Fibroblast of pulmonary artery (primary cell): ENCODE measurements at regions not wholly inside any gene's neighbourhood (a gene's known extent, or its start where the extent isn't known, plus 50 kb on each side); places are given as distances from the start of the nearest gene placed in this dataset.
A peak's percentile ranks its signal among the peaks of the same experiment; 100 is the strongest.
"Not testable (repeated sequence)": the region's sequence is repeated elsewhere in the genome, so short reads cannot be mapped to it uniquely, and the experiment has no call there.

ENCODE experiments used
- DNase-seq: peaks from one replicate; pipeline ENCODE4 v3.0.0-alpha.2; 2010; ENCODE audit warnings: low read depth
- H3K4me3 ChIP-seq: replicated peaks from 2 replicates; pipeline ENCODE4 v1.5.1; 2011; ENCODE audit warnings: low read depth, mild to moderate bottlenecking, control low read depth, low read length, moderate library complexity
- TF ChIP-seq, protein P1 (sequence below): IDR thresholded peaks from 2 replicates; pipeline ENCODE4 v1.5.1; 2011; ENCODE audit warnings: mild to moderate bottlenecking, control low read depth, low read length, inconsistent platforms; ENCODE audit errors: missing control alignments

DNA sequence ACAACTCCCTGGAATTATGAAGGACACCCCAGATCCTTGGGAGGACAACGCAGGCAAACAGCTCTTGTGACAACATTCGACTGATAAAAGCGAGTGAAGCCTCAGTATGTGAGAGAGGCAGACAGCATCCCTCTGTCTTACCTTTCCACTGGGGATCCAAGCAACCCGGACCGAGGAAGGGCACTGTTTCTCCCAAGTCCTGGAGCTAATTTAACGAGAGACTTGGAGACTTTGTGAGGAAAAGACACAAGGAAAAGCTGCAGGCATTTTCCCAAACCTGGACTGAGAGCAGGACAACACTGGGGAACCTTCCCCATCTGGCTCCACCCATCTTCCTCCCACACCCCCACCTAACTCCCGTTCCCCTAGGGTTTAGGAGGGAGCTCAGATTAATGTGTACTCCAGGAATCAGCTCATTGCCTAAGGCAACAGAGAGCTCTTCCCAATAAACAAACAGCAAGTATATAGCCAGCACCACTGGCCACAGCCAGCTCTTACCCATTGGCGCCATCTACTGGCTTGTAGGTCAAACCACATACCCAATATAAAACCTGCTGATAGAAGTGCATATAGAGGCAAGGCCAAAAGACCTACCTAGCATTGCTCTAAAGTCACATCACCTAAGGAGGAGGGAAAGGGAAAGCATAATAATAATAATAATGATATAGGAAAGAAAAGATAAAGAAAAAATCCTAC, 76.7 kb upstream of the NEK3 start:
- TF ChIP-seq, protein P1, sequence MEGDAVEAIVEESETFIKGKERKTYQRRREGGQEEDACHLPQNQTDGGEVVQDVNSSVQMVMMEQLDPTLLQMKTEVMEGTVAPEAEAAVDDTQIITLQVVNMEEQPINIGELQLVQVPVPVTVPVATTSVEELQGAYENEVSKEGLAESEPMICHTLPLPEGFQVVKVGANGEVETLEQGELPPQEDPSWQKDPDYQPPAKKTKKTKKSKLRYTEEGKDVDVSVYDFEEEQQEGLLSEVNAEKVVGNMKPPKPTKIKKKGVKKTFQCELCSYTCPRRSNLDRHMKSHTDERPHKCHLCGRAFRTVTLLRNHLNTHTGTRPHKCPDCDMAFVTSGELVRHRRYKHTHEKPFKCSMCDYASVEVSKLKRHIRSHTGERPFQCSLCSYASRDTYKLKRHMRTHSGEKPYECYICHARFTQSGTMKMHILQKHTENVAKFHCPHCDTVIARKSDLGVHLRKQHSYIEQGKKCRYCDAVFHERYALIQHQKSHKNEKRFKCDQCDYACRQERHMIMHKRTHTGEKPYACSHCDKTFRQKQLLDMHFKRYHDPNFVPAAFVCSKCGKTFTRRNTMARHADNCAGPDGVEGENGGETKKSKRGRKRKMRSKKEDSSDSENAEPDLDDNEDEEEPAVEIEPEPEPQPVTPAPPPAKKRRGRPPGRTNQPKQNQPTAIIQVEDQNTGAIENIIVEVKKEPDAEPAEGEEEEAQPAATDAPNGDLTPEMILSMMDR, result peak; percentile 42
- H3K4me3 ChIP-seq, result not testable (repeated sequence)
- DNase-seq, result peak; percentile 74

DNA sequence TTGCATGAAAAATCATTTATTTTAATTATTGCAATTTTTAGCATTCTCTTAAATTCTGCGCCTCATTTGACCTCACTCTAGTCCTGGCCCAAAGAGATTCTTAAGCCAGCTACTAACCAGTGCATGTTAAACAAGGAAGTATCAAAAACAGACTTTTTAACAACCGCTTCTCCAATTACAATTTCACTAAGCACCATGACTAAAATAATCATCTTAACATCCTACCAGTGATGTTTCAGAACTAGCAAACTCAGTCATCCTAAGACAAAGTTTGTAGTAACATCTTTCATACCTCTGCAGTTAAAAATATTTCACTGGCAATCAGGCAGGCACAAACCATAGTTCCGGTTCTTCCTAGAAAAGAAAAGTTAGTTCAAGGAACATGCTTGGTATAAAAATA, 75.5 kb upstream of the NEK3 start:
- not testable (repeated sequence) for H3K4me3 ChIP-seq, DNase-seq

DNA sequence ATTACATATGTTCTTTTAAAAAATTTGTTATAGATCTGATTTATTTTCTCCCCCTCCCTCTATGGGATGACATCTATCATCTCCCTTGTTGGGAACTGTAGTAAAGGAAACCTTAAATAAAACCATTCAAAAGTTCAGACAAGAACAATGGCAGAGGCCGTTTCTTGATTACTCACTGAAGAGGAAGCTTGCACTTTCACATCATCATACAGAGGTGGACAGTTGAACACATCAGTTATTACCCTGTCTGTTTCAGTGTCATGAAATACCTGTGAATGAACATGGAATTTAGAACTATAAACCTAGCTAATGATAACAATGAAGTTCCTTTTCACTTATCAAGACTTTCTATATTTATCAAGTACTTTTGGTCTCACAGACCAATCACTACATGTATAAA, 63.7 kb upstream of the NEK3 start:
- DNase-seq, H3K4me3 ChIP-seq: not testable (repeated sequence)

DNA sequence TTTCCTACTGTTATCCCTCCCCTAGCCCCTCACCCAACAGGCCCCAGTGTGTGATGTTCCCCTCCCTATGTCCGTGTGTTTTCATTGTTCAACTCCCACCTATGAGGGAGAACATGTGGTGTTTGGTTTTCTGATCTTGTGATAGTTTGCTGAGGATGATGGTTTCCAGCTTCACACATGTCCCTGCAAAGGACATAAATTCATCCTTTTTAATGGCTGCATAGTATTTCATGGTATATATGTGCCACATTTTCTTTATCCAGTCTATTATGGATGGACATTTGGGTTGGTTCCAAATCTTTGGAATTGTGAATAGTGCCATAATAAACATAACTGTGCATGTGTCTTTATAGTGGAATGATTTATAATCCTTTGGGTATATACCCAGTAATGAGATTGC, 54.5 kb upstream of the NEK3 start:
- not testable (repeated sequence) for DNase-seq, H3K4me3 ChIP-seq

DNA sequence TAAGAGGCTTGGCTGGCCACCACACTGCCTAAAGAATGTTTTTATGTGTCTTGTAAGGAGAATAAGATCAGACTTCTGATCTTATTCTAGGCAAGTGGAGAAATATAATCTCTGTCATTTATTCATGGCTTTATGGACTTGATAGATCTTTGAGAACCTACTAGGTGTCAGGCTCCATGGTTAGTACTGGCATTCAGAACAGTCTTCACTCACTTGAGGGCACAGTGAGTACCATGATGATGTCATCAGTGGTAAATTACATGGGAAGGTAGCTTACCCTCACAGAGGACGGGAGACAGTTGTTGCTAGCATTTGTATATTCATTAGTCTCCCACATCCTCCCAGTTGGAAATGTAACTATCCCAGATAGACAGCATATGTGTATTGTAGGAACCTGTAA, 53.5 kb upstream of the NEK3 start:
- not testable (repeated sequence) for DNase-seq, H3K4me3 ChIP-seq

DNA sequence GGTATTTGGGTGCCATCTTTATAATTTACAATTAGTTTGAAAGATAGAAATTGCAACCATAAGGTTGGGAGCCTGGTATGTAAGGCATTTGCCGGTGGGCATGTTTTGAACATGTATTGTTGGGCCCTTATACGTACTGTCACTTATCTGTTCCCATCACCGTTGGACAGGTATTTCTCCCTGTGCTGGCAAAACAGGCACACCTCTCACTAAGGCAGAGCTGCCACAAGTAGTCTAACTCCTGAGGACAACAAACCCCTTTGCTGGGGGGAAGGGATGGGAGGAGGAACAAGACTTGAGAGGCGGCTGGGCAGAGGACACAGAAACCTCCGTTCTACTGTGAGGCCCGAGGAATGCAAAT, 52.0 kb upstream of the NEK3 start:
- DNase-seq, H3K4me3 ChIP-seq: not testable (repeated sequence)

DNA sequence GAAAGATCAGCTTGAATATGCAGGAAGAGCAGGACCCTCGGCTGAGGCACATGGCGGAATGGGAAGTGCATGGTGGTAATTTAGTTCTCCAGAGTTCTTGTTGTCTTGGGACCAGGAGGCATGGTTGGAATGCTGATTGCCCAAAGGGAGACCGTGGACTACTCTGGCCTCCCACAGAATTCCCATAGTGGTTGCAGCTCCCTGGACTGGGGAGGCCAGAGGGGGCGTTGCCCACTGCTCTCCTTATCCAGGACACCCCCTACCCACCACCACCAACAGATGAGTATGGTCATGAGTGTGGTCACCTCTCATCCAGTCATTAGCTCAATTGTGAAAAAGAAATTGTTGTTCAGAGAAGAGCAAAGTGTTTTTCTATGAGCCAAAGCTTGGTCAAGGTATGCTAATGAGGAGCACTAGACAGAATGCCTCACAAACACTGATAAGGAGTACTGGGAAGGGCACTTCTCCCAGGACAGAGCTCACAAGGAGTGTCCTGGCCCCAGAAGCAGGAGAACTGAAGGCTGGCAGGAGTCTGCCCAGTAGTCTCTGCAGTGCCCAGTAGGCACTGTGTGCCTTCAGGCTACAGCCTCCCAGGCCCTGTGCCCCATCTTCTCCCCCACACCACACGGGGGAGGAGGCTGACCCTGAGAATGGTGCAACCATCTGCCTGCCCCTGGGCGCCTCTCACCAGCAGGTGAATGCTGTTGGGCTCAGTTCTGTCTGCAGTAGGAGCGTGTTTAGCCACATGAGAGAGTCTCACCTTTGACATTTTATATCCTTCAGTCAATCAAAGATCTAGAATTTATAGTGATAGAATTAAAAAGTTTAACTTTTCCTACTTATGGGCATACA, 51.4 kb upstream of the NEK3 start:
- DNase-seq, H3K4me3 ChIP-seq: not testable (repeated sequence)
